OCI-LY1 (cell line): ENCODE measurements at regions not wholly inside any gene's neighbourhood (a gene's known extent, or its start where the extent isn't known, plus 50 kb on each side); places are given as distances from the start of the nearest gene placed in this dataset.

ENCODE experiments used
- H2AFZ ChIP-seq: fragments of 200-600 bp; sonication (generic), shearing (Covaris generic); 2 replicates; pipeline ENCODE4 v1.6.0; 2014; ENCODE audit warnings: antibody characterized with exemption, mild to moderate bottlenecking, low read length
- H3F3A ChIP-seq: fragments of 200-600 bp; sonication (generic), shearing (Covaris generic); 2 replicates; pipeline ENCODE4 v1.6.0; 2014; ENCODE audit warnings: mild to moderate bottlenecking, antibody characterized with exemption, low read length, moderate library complexity; ENCODE audit not compliant: insufficient read depth
- H3K27ac ChIP-seq: fragments of 200-600 bp; sonication (generic); 2 replicates; pipeline ENCODE4 v1.5.1; 2014; ENCODE audit warnings: low read length, mixed run types, mild to moderate bottlenecking, low read depth; ENCODE audit not compliant: poor library complexity, severe bottlenecking
- H3K27me3 ChIP-seq: fragments of 200-600 bp; sonication (generic); 2 replicates; pipeline ENCODE4 v1.6.0; 2014; ENCODE audit warnings: antibody characterized with exemption, mild to moderate bottlenecking, low read length, moderate library complexity; ENCODE audit not compliant: insufficient read depth
- H3K36me3 ChIP-seq: fragments of 200-600 bp; sonication (generic); 2 replicates; pipeline ENCODE4 v1.6.1; 2014; ENCODE audit warnings: mild to moderate bottlenecking, antibody characterized with exemption, low read length, moderate library complexity, mixed read lengths; ENCODE audit not compliant: insufficient read depth
- H3K4me1 ChIP-seq: fragments of 200-600 bp; sonication (generic); 2 replicates; pipeline ENCODE4 v1.5.1; 2014; ENCODE audit warnings: mild to moderate bottlenecking, low read length, moderate library complexity; ENCODE audit not compliant: insufficient read depth, severe bottlenecking
- H3K4me2 ChIP-seq: fragments of 200-600 bp; sonication (generic), shearing (Covaris generic); 2 replicates; pipeline ENCODE4 v1.6.1; 2014; ENCODE audit warnings: low read length
- H3K4me3 ChIP-seq: fragments of 200-600 bp; sonication (generic); 2 replicates; pipeline ENCODE4 v1.5.1; 2014; ENCODE audit warnings: low read length, low read depth, mild to moderate bottlenecking, mixed read lengths; ENCODE audit not compliant: poor library complexity, severe bottlenecking
- H3K79me2 ChIP-seq: fragments of 200-600 bp; shearing (Covaris generic); 2 replicates; pipeline ENCODE4 v1.6.1; 2016; ENCODE audit warnings: mixed run types, low read length, mixed read lengths; ENCODE audit not compliant: insufficient read depth
- H3K9ac ChIP-seq: fragments of 200-600 bp; sonication (generic), shearing (Covaris generic); 2 replicates; pipeline ENCODE4 v1.6.1; 2014; ENCODE audit warnings: mild to moderate bottlenecking, low read length, mixed read lengths
- H3K9me2 ChIP-seq: fragments of 200-600 bp; sonication (generic), shearing (Covaris generic); 2 replicates; pipeline ENCODE4 v1.6.1; 2014; ENCODE audit warnings: low read depth, mild to moderate bottlenecking, low read length, mixed read lengths
- H3K9me3 ChIP-seq: fragments of 200-600 bp; shearing (Covaris generic); 2 replicates; pipeline ENCODE4 v1.6.1; 2014; ENCODE audit warnings: low read length, mixed read lengths
- H4K20me1 ChIP-seq: fragments of 200-600 bp; sonication (generic), shearing (Covaris generic); 2 replicates; pipeline ENCODE4 v1.6.0; 2016; ENCODE audit warnings: mild to moderate bottlenecking, low read length; ENCODE audit not compliant: insufficient read depth
- CTCF ChIP-seq: fragments of 200-600 bp; sonication (generic), shearing (Covaris generic); IDR thresholded peaks from 2 replicates; pipeline ENCODE4 v1.5.1; 2017; ENCODE audit warnings: mild to moderate bottlenecking, antibody characterized with exemption, low read length, moderate library complexity, mixed read lengths
- EZH2 ChIP-seq: fragments of 200-600 bp; sonication (generic), shearing (Covaris generic); IDR thresholded peaks from 2 replicates; pipeline ENCODE4 v1.8.0; 2017; ENCODE audit warnings: borderline replicate concordance, mixed run types, mild to moderate bottlenecking, antibody characterized with exemption, low read length, moderate library complexity, mixed read lengths

- H3K4me1 ChIP-seq = no peaks in the 10 kb centered on the region
- H3K9me3 ChIP-seq = no peaks in the 10 kb centered on the region
- no peak overlapping the region for H3K4me3 ChIP-seq
- H3K9ac ChIP-seq = no peak overlapping the region
- no peaks in the 10 kb centered on the region for H3F3A ChIP-seq
- no peak overlapping the region for H3K4me2 ChIP-seq
- H2AFZ ChIP-seq = no peak overlapping the region
- no peaks in the 10 kb centered on the region for H3K79me2 ChIP-seq
- no peaks in the 10 kb centered on the region for H3K36me3 ChIP-seq
- no peaks in the 10 kb centered on the region for H3K9me2 ChIP-seq
- no peaks in the 10 kb centered on the region for H4K20me1 ChIP-seq
- TF ChIP-seq EZH2 (no peak), CTCF (no peak)
- no peaks in the 10 kb centered on the region for H3K27me3 ChIP-seq
- no peak overlapping the region for H3K27ac ChIP-seq
These were observed 142.8 kb downstream of the VRK1 start for GRCh38 chr14:96940009-96940408.

- no peaks in the 10 kb centered on the region for H4K20me1 ChIP-seq
- no peaks in the 10 kb centered on the region for H3K79me2 ChIP-seq
- no peaks in the 10 kb centered on the region for H3K36me3 ChIP-seq
- H3K27me3 ChIP-seq = no peaks in the 10 kb centered on the region
- TF ChIP-seq CTCF (no peak), EZH2 (no peak)
- no peak overlapping the region for H3K4me3 ChIP-seq
- no peaks in the 10 kb centered on the region for H3F3A ChIP-seq
- no peak overlapping the region for H3K27ac ChIP-seq
- H3K4me2 ChIP-seq = no peak overlapping the region
- no peaks in the 10 kb centered on the region for H3K9me2 ChIP-seq
- H3K9ac ChIP-seq = no peak overlapping the region
- H2AFZ ChIP-seq = no peak overlapping the region
- H3K4me1 ChIP-seq = no peaks in the 10 kb centered on the region
- no peaks in the 10 kb centered on the region for H3K9me3 ChIP-seq
These were observed 147.1 kb downstream of the VRK1 start for GRCh38 chr14:96944297-96944696.

GRCh38 chr14:96945721-96946120 is 148.5 kb downstream of the VRK1 start:
- no peaks in the 10 kb centered on the region for H4K20me1 ChIP-seq
- TF ChIP-seq CTCF = no peak
- no peak for TF ChIP-seq EZH2
- no peaks in the 10 kb centered on the region for H3K79me2 ChIP-seq
- H3K9me3 ChIP-seq = no peaks in the 10 kb centered on the region
- H3K27ac ChIP-seq = no peak overlapping the region
- H3K9me2 ChIP-seq = no peaks in the 10 kb centered on the region
- no peaks in the 10 kb centered on the region for H3K36me3 ChIP-seq
- no peaks in the 10 kb centered on the region for H3K4me1 ChIP-seq
- no peak overlapping the region for H3K9ac ChIP-seq
- H3K4me3 ChIP-seq = no peak overlapping the region
- H3K27me3 ChIP-seq = no peaks in the 10 kb centered on the region
- H3K4me2 ChIP-seq = no peak overlapping the region
- no peaks in the 10 kb centered on the region for H3F3A ChIP-seq
- no peak overlapping the region for H2AFZ ChIP-seq
